Dermis microvascular lymphatic vessel endothelial cell (primary cell): ENCODE measurements at regions not wholly inside any gene's neighbourhood (a gene's known extent, or its start where the extent isn't known, plus 50 kb on each side); places are given as distances from the start of the nearest gene placed in this dataset.

Experiments used
- DNase-seq, 2 donors: peaks; one replicate each; pipeline versions ENCODE4 v3.0.0 to v3.0.0-alpha.2; 2010; ENCODE audit warnings: low read depth in 2 of 2

GRCh38 chr21:45338311-45339017 lies 50.8 kb upstream of the POFUT2 start:
- DNase-seq = no peak

GRCh38 chr21:45339421-45340402 lies 52.0 kb upstream of the POFUT2 start:
- no peak for DNase-seq

GRCh38 chr21:45340515-45340914 lies 52.8 kb upstream of the POFUT2 start:
- DNase-seq = no peak

- no peak for DNase-seq
Observed at GRCh38 chr21:45341261-45341660, 53.6 kb upstream of the POFUT2 start.

GRCh38 chr21:45341779-45342178 lies 54.1 kb upstream of the POFUT2 start:
- DNase-seq = peak in 1 of 2 donors; percentile 69

GRCh38 chr21:45343891-45344290 lies 56.2 kb upstream of the POFUT2 start:
- DNase-seq = no peak

GRCh38 chr21:45344576-45344975 lies 56.9 kb upstream of the POFUT2 start:
- DNase-seq = no peak

GRCh38 chr21:45347048-45347711 lies 57.8 kb upstream of the COL18A1 start:
- DNase-seq = no peak

- DNase-seq = no peak
Observed at GRCh38 chr21:45347712-45348499, 57.1 kb upstream of the COL18A1 start.

GRCh38 chr21:45348591-45349327 lies 56.2 kb upstream of the COL18A1 start:
- no peak for DNase-seq

- DNase-seq = no peak
Observed at GRCh38 chr21:45350206-45350854, 54.6 kb upstream of the COL18A1 start.

- DNase-seq = no peak
Observed at GRCh38 chr21:45351061-45351460, 53.9 kb upstream of the COL18A1 start.

- DNase-seq = peak; percentile 46 to 73
Observed at GRCh38 chr21:45351526-45352275, 53.3 kb upstream of the COL18A1 start.

GRCh38 chr21:45352621-45353139 lies 52.3 kb upstream of the COL18A1 start:
- DNase-seq = no peak

- no peak for DNase-seq
Observed at GRCh38 chr21:45353200-45353599, 51.8 kb upstream of the COL18A1 start.

- no peak for DNase-seq
Observed at GRCh38 chr21:45354970-45355369, 50.0 kb upstream of the COL18A1 start.
